Progenitor cell of endocrine pancreas (in vitro differentiated cells): ENCODE measurements at regions not wholly inside any gene's neighbourhood (a gene's known extent, or its start where the extent isn't known, plus 50 kb on each side); places are given as distances from the start of the nearest gene placed in this dataset.

ENCODE experiments used
- DNase-seq: peaks from one replicate; pipeline ENCODE4 v3.0.0; 2021; ENCODE audit warnings: low spot score; ENCODE audit not compliant: unreplicated experiment
- H3K27ac Mint-ChIP-seq: 2 replicates; pipeline ENCODE4 v1.8.0; 2021; ENCODE audit warnings: mild to moderate bottlenecking, moderate library complexity, mixed read lengths
- H3K27me3 Mint-ChIP-seq: 2 replicates; pipeline ENCODE4 v1.8.0; 2021; ENCODE audit warnings: mixed read lengths
- H3K36me3 Mint-ChIP-seq: 2 replicates; pipeline ENCODE4 v1.8.0; 2022; ENCODE audit warnings: mixed read lengths; ENCODE audit not compliant: insufficient read depth
- H3K4me1 Mint-ChIP-seq: 2 replicates; pipeline ENCODE4 v1.8.0; 2021; ENCODE audit warnings: low read depth, mixed read lengths
- H3K4me3 Mint-ChIP-seq: 2 replicates; pipeline ENCODE4 v1.8.0; 2021; ENCODE audit warnings: low read depth, mild to moderate bottlenecking, moderate library complexity, mixed read lengths
- H3K9me3 Mint-ChIP-seq: 2 replicates; pipeline ENCODE4 v1.8.0; 2021; ENCODE audit warnings: low read depth, mixed read lengths
- CTCF ChIP-seq: fragments of 200-600 bp; sonication (generic); IDR thresholded peaks from one replicate; pipeline ENCODE4 v1.5.0; 2021; ENCODE audit warnings: antibody characterized with exemption, mild to moderate bottlenecking; ENCODE audit not compliant: unreplicated experiment

- Mint-ChIP-seq H3K27me3 (peaks cover 4% of the 10 kb centered on the region), H3K4me3 (no peak overlapping the region), H3K4me1 (no peaks in the 10 kb centered on the region), H3K9me3 (no peaks in the 10 kb centered on the region), H3K27ac (no peak overlapping the region), H3K36me3 (no peaks in the 10 kb centered on the region)
- no peak for DNase-seq
- no peak for TF ChIP-seq CTCF
Observed at GRCh38 chr14:38775986-38776385, 327.0 kb downstream of the SEC23A start.

GRCh38 chr14:38774162-38774561 is 328.9 kb downstream of the SEC23A start:
- Mint-ChIP-seq H3K36me3 (no peaks in the 10 kb centered on the region), H3K4me3 (no peak overlapping the region), H3K27me3 (peaks cover 4% of the 10 kb centered on the region), H3K9me3 (no peaks in the 10 kb centered on the region), H3K27ac (no peak overlapping the region), H3K4me1 (no peaks in the 10 kb centered on the region)
- no peak for TF ChIP-seq CTCF
- no peak for DNase-seq

DNA sequence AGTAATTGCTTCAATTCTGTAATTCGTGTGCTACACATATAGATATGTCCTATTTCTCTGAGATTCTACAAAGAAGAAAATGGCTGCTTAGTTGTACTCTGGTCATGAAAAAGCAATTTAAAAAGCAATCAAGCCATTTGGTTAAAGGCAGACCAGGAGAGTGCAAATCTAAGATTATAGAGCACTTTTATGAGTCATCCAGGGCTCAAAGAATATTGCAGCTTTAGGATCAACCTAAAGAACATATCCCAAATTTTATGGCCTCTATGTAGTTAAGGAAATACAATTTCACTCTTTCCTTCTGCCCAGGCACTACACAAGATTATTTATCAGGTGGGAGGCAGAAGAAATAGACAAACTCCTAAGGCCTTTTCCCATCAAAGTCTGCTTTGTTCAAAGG is 332.8 kb downstream of the SEC23A start:
- Mint-ChIP-seq H3K36me3 (no peaks in the 10 kb centered on the region), H3K4me1 (peaks cover 6% of the 10 kb centered on the region)
- no peak for TF ChIP-seq CTCF

DNA sequence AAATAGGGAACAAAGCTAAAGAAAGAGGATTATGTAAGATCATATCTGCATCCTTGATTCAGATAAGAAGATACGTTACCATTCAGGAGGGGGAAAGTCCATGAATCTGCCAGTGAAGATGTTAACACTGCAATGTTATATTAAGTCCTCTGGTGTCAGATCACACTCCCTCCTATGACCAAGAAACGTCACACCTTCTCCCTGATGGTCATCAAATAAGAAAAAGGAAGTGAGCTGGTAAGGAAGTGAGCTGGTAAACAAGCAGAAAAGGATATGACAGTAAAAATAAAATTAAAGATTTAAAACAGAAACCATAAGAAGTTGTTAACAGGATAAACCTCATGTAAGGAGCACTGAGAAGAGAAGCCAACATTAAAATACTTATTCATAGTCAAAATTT is 340.2 kb downstream of the SEC23A start:
- peaks cover 6% of the 10 kb centered on the region for H3K4me1 Mint-ChIP-seq
- H3K27me3 Mint-ChIP-seq: no peaks in the 10 kb centered on the region

More for the DNA sequence above, 332.8 kb downstream of the SEC23A start:
- H3K9me3 Mint-ChIP-seq: peaks cover 13% of the 10 kb centered on the region
- no peaks in the 10 kb centered on the region for H3K27me3 Mint-ChIP-seq
- no peak overlapping the region for H3K4me3 Mint-ChIP-seq
- no peak for DNase-seq
- H3K27ac Mint-ChIP-seq: no peak overlapping the region

DNA sequence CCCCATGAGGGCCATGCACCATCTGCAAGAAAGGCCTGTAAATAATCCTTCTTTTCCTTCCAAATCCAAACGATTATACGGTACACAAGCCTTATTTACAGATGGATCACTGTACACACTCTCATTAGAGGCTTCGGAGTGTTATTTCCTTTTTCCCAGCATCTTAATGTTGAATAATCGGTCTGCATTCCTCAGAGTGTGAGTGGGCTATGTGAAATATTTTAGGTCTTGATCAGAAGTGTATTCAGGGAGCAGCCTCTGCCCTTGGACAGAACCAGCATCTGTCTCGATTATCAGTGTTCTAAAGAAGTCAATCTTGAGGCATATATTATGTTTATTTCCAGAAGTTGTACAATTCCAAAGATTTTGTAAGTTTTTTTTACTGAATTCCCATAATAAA is 340.6 kb downstream of the SEC23A start:
- H3K27me3 Mint-ChIP-seq: no peaks in the 10 kb centered on the region
- no peak overlapping the region for H3K4me3 Mint-ChIP-seq

More for the DNA sequence above, 340.2 kb downstream of the SEC23A start:
- H3K9me3 Mint-ChIP-seq: peaks cover 16% of the 10 kb centered on the region
- H3K4me3 Mint-ChIP-seq: no peak overlapping the region
- H3K36me3 Mint-ChIP-seq: no peaks in the 10 kb centered on the region
- no peak for DNase-seq
- no peak for TF ChIP-seq CTCF
- H3K27ac Mint-ChIP-seq: no peak overlapping the region

More for the DNA sequence above, 340.6 kb downstream of the SEC23A start:
- Mint-ChIP-seq H3K27ac (no peak overlapping the region), H3K4me1 (peaks cover 6% of the 10 kb centered on the region), H3K36me3 (no peaks in the 10 kb centered on the region), H3K9me3 (peaks cover 13% of the 10 kb centered on the region)
- no peak for TF ChIP-seq CTCF
- DNase-seq: no peak
